ENCODE measurements at regions not wholly inside any gene's neighbourhood (a gene's known extent, or its start where the extent isn't known, plus 50 kb on each side); places are given as distances from the start of the nearest gene placed in this dataset.

GRCh38 chr4:11542952-11543351, 114.3 kb upstream of the HS3ST1 start:
- TF ChIP-seq REST (IDR thresholded peaks at IDR 0.05; ENCODE audit: low read depth, low read length) (no peak), GABPA (IDR thresholded peaks at IDR 0.05; ENCODE audit: low read depth) (no peak), CTCF (IDR thresholded peaks at IDR 0.05) (no peak), TAF1 (IDR thresholded peaks at IDR 0.05; ENCODE audit: borderline replicate concordance, low read depth, low read length) (no peak), YY1 (IDR thresholded peaks at IDR 0.05; ENCODE audit: low read depth) (no peak), RAD21 (IDR thresholded peaks at IDR 0.05; ENCODE audit: low read length) (no peak), EZH2phosphoT487 (IDR thresholded peaks at IDR 0.05; ENCODE audit: borderline replicate concordance, low read depth) (no peak), MAX (IDR thresholded peaks at IDR 0.05; ENCODE audit: low read depth) (no peak), NRF1 (IDR thresholded peaks at IDR 0.05; ENCODE audit: low read depth, low read length) (no peak), POLR2AphosphoS5 (IDR thresholded peaks at IDR 0.05; ENCODE audit: low read depth, low read length) (no peak), USF2 (IDR thresholded peaks at IDR 0.05; ENCODE audit: borderline replicate concordance, low read depth, low read length) (no peak), RCOR1 (IDR thresholded peaks at IDR 0.05; ENCODE audit: low read length) (no peak), RFX5 (IDR thresholded peaks at IDR 0.05; ENCODE audit: low read length) (no peak), SIN3A (IDR thresholded peaks at IDR 0.05; ENCODE audit: borderline replicate concordance, low read depth, low read length) (no peak)
